Glutamatergic neuron (in vitro differentiated cells): ENCODE measurements at regions not wholly inside any gene's neighbourhood (a gene's known extent, or its start where the extent isn't known, plus 50 kb on each side); places are given as distances from the start of the nearest gene placed in this dataset.

Source experiments
- DNase-seq: peaks from one replicate; pipeline ENCODE4 v3.0.0; 2022
- H3K27ac Mint-ChIP-seq: one replicate; pipeline ENCODE4 v1.8.0; 2020; ENCODE audit warnings: mild to moderate bottlenecking, mixed read lengths, inconsistent platforms; ENCODE audit not compliant: unreplicated experiment
- H3K27me3 Mint-ChIP-seq: one replicate; pipeline ENCODE4 v1.8.0; 2020; ENCODE audit warnings: mild to moderate bottlenecking, moderate library complexity, mixed read lengths, inconsistent platforms; ENCODE audit not compliant: unreplicated experiment
- H3K36me3 Mint-ChIP-seq: one replicate; pipeline ENCODE4 v1.8.0; 2020; ENCODE audit warnings: mild to moderate bottlenecking, mixed read lengths, inconsistent platforms; ENCODE audit not compliant: unreplicated experiment
- H3K4me1 Mint-ChIP-seq: one replicate; pipeline ENCODE4 v1.8.0; 2020; ENCODE audit warnings: mild to moderate bottlenecking, low read depth, mixed read lengths, inconsistent platforms; ENCODE audit not compliant: unreplicated experiment
- H3K4me3 Mint-ChIP-seq: one replicate; pipeline ENCODE4 v1.8.0; 2020; ENCODE audit warnings: mild to moderate bottlenecking, mixed read lengths, inconsistent platforms; ENCODE audit not compliant: unreplicated experiment
- H3K9me3 Mint-ChIP-seq: one replicate; pipeline ENCODE4 v1.8.0; 2020; ENCODE audit warnings: mild to moderate bottlenecking, moderate library complexity, mixed read lengths, inconsistent platforms; ENCODE audit not compliant: unreplicated experiment
- TF ChIP-seq, protein P1 (sequence below): fragments of 200-600 bp; sonication (generic); IDR thresholded peaks from one replicate; pipeline ENCODE4 v1.5.0; 2021; ENCODE audit not compliant: partially characterized antibody, unreplicated experiment

DNA sequence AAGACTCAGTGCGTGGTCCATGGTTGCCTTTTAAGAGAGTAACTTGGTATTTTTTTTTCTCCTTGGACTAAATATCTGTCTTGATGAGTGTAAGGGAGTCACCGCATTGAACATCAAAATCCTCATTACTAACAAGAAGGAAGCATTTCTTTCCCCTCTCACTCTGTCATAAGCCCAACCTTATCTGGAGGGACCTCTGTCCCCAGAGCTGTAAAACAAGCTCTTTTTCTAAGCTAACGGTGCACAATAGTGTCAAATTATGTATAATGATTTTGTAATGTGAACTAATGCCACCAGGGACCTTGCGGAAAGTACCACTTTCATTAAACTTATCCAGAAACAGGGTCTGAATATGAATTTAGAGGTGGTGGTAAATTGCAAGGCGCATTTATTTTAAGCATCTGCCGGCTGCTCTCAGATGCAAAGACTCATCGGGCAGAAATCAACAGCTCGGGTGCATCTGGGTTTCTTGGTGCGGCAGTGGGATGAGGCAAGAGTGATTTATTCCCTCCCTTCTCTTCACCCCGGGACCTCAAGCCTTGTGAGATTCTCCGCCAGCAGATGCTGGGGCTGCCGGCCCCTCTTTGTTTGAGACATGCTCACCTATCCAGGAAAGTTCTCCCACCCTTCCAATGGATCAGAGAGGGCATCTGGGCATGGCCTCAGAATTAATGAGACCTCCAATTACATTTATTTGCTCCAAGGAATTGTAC is 95.2 kb upstream of the IRX3 start:
- no peak overlapping the region for H3K27ac Mint-ChIP-seq
- no peak for DNase-seq
- no peaks in the 10 kb centered on the region for H3K4me1 Mint-ChIP-seq
- no peak overlapping the region for H3K4me3 Mint-ChIP-seq
- H3K27me3 Mint-ChIP-seq: peaks cover 2% of the 10 kb centered on the region
- TF ChIP-seq, protein P1, sequence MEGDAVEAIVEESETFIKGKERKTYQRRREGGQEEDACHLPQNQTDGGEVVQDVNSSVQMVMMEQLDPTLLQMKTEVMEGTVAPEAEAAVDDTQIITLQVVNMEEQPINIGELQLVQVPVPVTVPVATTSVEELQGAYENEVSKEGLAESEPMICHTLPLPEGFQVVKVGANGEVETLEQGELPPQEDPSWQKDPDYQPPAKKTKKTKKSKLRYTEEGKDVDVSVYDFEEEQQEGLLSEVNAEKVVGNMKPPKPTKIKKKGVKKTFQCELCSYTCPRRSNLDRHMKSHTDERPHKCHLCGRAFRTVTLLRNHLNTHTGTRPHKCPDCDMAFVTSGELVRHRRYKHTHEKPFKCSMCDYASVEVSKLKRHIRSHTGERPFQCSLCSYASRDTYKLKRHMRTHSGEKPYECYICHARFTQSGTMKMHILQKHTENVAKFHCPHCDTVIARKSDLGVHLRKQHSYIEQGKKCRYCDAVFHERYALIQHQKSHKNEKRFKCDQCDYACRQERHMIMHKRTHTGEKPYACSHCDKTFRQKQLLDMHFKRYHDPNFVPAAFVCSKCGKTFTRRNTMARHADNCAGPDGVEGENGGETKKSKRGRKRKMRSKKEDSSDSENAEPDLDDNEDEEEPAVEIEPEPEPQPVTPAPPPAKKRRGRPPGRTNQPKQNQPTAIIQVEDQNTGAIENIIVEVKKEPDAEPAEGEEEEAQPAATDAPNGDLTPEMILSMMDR: no peak
- peaks cover 7% of the 10 kb centered on the region for H3K9me3 Mint-ChIP-seq
- H3K36me3 Mint-ChIP-seq: peaks cover 24% of the 10 kb centered on the region

GRCh38 chr16:54375071-54375470 is 88.5 kb upstream of the IRX3 start:
- Mint-ChIP-seq H3K27me3 (no peaks in the 10 kb centered on the region), H3K9me3 (peaks cover 5% of the 10 kb centered on the region), H3K4me1 (peaks cover 3% of the 10 kb centered on the region), H3K36me3 (peaks cover 7% of the 10 kb centered on the region), H3K4me3 (no peak overlapping the region), H3K27ac (no peak overlapping the region)
- TF ChIP-seq, protein P1: no peak
- DNase-seq: no peak

DNA sequence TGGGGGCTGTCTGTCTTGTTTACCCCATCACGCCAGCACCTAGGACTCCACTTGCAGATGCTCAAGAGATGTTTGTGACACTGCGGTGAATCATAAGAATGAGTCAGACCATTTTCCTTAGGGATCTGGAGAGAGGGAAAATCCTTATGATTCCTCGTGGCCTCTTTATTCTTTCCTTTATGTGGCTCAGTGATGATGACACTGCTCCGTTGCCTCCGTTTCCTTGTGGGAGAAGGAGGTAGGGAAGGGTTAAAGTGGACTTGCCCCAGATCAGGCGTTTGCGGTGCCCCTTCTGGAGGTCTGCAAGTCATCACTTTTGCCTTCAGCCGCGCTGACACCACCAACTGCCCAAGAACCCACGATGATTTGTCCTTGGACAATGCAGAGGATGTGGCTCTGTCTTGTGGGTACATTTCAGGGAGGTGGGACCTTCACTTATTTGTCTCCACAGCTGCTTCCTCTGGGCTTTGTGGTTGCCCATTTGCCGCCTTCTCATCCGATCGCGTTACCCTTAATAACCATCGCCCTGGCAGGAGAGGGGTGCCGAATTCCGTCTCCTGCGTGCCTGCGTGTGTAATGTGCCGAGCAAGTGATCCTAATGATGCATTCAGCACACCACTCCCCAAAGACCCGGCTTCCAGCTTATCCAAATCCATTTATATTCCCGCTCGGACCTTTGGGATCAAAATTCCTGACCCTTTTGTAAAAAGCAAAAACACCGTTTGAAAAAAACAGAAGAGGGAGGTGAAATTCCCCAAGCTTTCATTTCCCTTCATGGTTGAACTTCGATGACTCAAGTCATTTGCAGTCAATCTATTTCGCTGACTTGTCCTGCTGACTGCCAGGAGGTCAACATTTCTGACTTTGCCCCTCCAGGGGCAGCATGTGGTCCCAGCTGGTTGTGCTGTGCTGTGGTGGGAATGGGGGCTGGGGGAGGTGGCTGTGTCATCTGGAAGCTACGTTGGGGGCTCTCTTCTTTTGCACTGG is 87.2 kb upstream of the IRX3 start:
- Mint-ChIP-seq H3K27me3 (no peaks in the 10 kb centered on the region), H3K36me3 (no peaks in the 10 kb centered on the region), H3K4me3 (no peak overlapping the region), H3K9me3 (no peaks in the 10 kb centered on the region), H3K4me1 (peaks cover 3% of the 10 kb centered on the region), H3K27ac (no peak overlapping the region)
- no peak for DNase-seq
- TF ChIP-seq, protein P1: no peak

- peaks cover 2% of the 10 kb centered on the region for H3K27me3 Mint-ChIP-seq
Measured at GRCh38 chr16:54370278-54371040, 83.9 kb upstream of the IRX3 start.

More at GRCh38 chr16:54370278-54371040, 83.9 kb upstream of the IRX3 start:
- Mint-ChIP-seq H3K4me1 (peaks cover 3% of the 10 kb centered on the region), H3K4me3 (no peak overlapping the region), H3K27ac (no peak overlapping the region), H3K9me3 (no peaks in the 10 kb centered on the region), H3K36me3 (no peaks in the 10 kb centered on the region)
- DNase-seq: no peak
- TF ChIP-seq, protein P1: no peak
